ENCODE measurements at regions not wholly inside any gene's neighbourhood (a gene's known extent, or its start where the extent isn't known, plus 50 kb on each side); places are given as distances from the start of the nearest gene placed in this dataset.

- Histone ChIP-seq H3K79me2 (replicated peaks; ENCODE audit: insufficient read depth, low read length) (no peaks in the 10 kb centered on the region), H3K9ac (ENCODE audit: low read length) (no peak overlapping the region), H3K9me3 (ENCODE audit: low read length) (no peaks in the 10 kb centered on the region), H3K36me3 (ENCODE audit: insufficient read depth, low read length) (no peaks in the 10 kb centered on the region), H2AFZ (ENCODE audit: low read depth, low read length) (no peak overlapping the region), H4K20me1 (ENCODE audit: insufficient read depth) (no peaks in the 10 kb centered on the region), H3F3A (ENCODE audit: insufficient read depth, low read length, poor library complexity, severe bottlenecking) (no peaks in the 10 kb centered on the region), H3K4me3 (ENCODE audit: low read length) (no peak overlapping the region), H3K27ac (ENCODE audit: low read length) (no peak overlapping the region), H3K4me2 (ENCODE audit: low read length) (no peak overlapping the region), H3K27me3 (ENCODE audit: insufficient read depth, low read depth, low read length) (no peaks in the 10 kb centered on the region), H3K9me2 (ENCODE audit: insufficient read depth, low read length) (no peaks in the 10 kb centered on the region)
- no peak for TF ChIP-seq POLR2AphosphoS5 (IDR thresholded peaks at IDR 0.05)
- no peak for TF ChIP-seq EZH2 (IDR thresholded peaks at IDR 0.05; ENCODE audit: borderline replicate concordance, insufficient read depth, low read length, poor library complexity, severe bottlenecking)
Measured at GRCh38 chr5:101142102-101142501, 239.0 kb upstream of the ST8SIA4 start.

GRCh38 chr5:101136454-101136853 is 233.4 kb upstream of the ST8SIA4 start:
- no peaks in the 10 kb centered on the region for H3K9me2 ChIP-seq (ENCODE audit: insufficient read depth, low read length)
- H3K27me3 ChIP-seq (ENCODE audit: insufficient read depth, low read depth, low read length), result no peaks in the 10 kb centered on the region
- no peak for TF ChIP-seq REST (IDR thresholded peaks at IDR 0.05; ENCODE audit: borderline replicate concordance)
- no peak for TF ChIP-seq SMC3 (conservative IDR thresholded peaks at IDR 0.05; ENCODE audit: poor library complexity)
- no peak for TF ChIP-seq EZH2 (IDR thresholded peaks at IDR 0.05; ENCODE audit: borderline replicate concordance, insufficient read depth, low read length, poor library complexity, severe bottlenecking)
- no peak for TF ChIP-seq MXI1 (conservative IDR thresholded peaks at IDR 0.05; ENCODE audit: poor library complexity, severe bottlenecking)
- TF ChIP-seq CTCF (IDR thresholded peaks at IDR 0.05; ENCODE audit: poor library complexity, severe bottlenecking), result no peak
- TF ChIP-seq POLR2AphosphoS5 (IDR thresholded peaks at IDR 0.05), result no peak
- no peak for TF ChIP-seq EP300 (conservative IDR thresholded peaks at IDR 0.05; ENCODE audit: poor library complexity, severe bottlenecking)
- no peak for TF ChIP-seq TAF1 (IDR thresholded peaks at IDR 0.05; ENCODE audit: low read depth)
- TF ChIP-seq RAD21 (conservative IDR thresholded peaks at IDR 0.05), result no peak
- no peak overlapping the region for H3K9ac ChIP-seq (ENCODE audit: low read length)
- no peaks in the 10 kb centered on the region for H3K36me3 ChIP-seq (ENCODE audit: insufficient read depth, low read length)
- no peak overlapping the region for H3K27ac ChIP-seq (ENCODE audit: low read length)
- H3K4me2 ChIP-seq (ENCODE audit: low read length), result no peak overlapping the region
- H4K20me1 ChIP-seq (ENCODE audit: insufficient read depth), result no peaks in the 10 kb centered on the region
- no peak overlapping the region for H2AFZ ChIP-seq (ENCODE audit: low read depth, low read length)
- no peaks in the 10 kb centered on the region for H3K79me2 ChIP-seq (replicated peaks; ENCODE audit: insufficient read depth, low read length)
- H3F3A ChIP-seq (ENCODE audit: insufficient read depth, low read length, poor library complexity, severe bottlenecking), result no peaks in the 10 kb centered on the region
- no peaks in the 10 kb centered on the region for H3K9me3 ChIP-seq (ENCODE audit: low read length)
- no peak overlapping the region for H3K4me3 ChIP-seq (ENCODE audit: low read length)

- H3K9ac ChIP-seq (ENCODE audit: low read length), result no peak overlapping the region
- no peak overlapping the region for H3K4me2 ChIP-seq (ENCODE audit: low read length)
- H2AFZ ChIP-seq (ENCODE audit: low read depth, low read length), result no peak overlapping the region
- H4K20me1 ChIP-seq (ENCODE audit: insufficient read depth), result no peaks in the 10 kb centered on the region
- TF ChIP-seq POLR2AphosphoS5 (IDR thresholded peaks at IDR 0.05), result no peak
- H3K27me3 ChIP-seq (ENCODE audit: insufficient read depth, low read depth, low read length), result no peaks in the 10 kb centered on the region
- H3K9me2 ChIP-seq (ENCODE audit: insufficient read depth, low read length), result no peaks in the 10 kb centered on the region
- H3K36me3 ChIP-seq (ENCODE audit: insufficient read depth, low read length), result no peaks in the 10 kb centered on the region
- no peak overlapping the region for H3K4me3 ChIP-seq (ENCODE audit: low read length)
- no peaks in the 10 kb centered on the region for H3K9me3 ChIP-seq (ENCODE audit: low read length)
- H3K79me2 ChIP-seq (replicated peaks; ENCODE audit: insufficient read depth, low read length), result no peaks in the 10 kb centered on the region
- no peak overlapping the region for H3K27ac ChIP-seq (ENCODE audit: low read length)
- no peaks in the 10 kb centered on the region for H3F3A ChIP-seq (ENCODE audit: insufficient read depth, low read length, poor library complexity, severe bottlenecking)
Measured at GRCh38 chr5:101123363-101123762, 220.3 kb upstream of the ST8SIA4 start.
